A172 (cell line): ENCODE measurements at regions not wholly inside any gene's neighbourhood (a gene's known extent, or its start where the extent isn't known, plus 50 kb on each side); places are given as distances from the start of the nearest gene placed in this dataset.
"Not testable (repeated sequence)": the region's sequence is repeated elsewhere in the genome, so short reads cannot be mapped to it uniquely, and the experiment has no call there.

ENCODE experiments used
- DNase-seq: peaks from one replicate; pipeline ENCODE4 v3.0.0-alpha.2; 2015; ENCODE audit warnings: low spot score

GRCh38 chr12:47348206-47348605 lies 268.4 kb upstream of the AMIGO2 start:
- DNase-seq, result no peak

- DNase-seq, result no peak
Observed at GRCh38 chr12:47346251-47347019, 266.7 kb upstream of the AMIGO2 start.

GRCh38 chr12:47343684-47344567 lies 264.2 kb upstream of the AMIGO2 start:
- DNase-seq, result peak; percentile 43

GRCh38 chr12:47340411-47341015 lies 260.8 kb upstream of the AMIGO2 start:
- DNase-seq, result no peak

GRCh38 chr12:47337581-47337980 lies 257.8 kb upstream of the AMIGO2 start:
- no peak for DNase-seq

- not testable (repeated sequence) for DNase-seq
Observed at GRCh38 chr12:47333271-47333858, 253.6 kb upstream of the AMIGO2 start.

- DNase-seq, result no peak
Observed at GRCh38 chr12:47328831-47329545, 249.2 kb upstream of the AMIGO2 start.

- no peak for DNase-seq
Observed at GRCh38 chr12:47326190-47326589, 246.4 kb upstream of the AMIGO2 start.

GRCh38 chr12:47323802-47324201 lies 244.0 kb upstream of the AMIGO2 start:
- no peak for DNase-seq

GRCh38 chr12:47321436-47321835 lies 241.7 kb upstream of the AMIGO2 start:
- DNase-seq, result no peak

GRCh38 chr12:47319746-47320145 lies 240.0 kb upstream of the AMIGO2 start:
- DNase-seq, result no peak

GRCh38 chr12:47318963-47319362 lies 239.2 kb upstream of the AMIGO2 start:
- no peak for DNase-seq

GRCh38 chr12:47317175-47317915 lies 237.6 kb upstream of the AMIGO2 start:
- DNase-seq, result peak; percentile 26

- DNase-seq, result no peak
Observed at GRCh38 chr12:47316609-47317049, 236.9 kb upstream of the AMIGO2 start.

- DNase-seq, result no peak
Observed at GRCh38 chr12:47314996-47315395, 235.2 kb upstream of the AMIGO2 start.

GRCh38 chr12:47312808-47313426 lies 233.2 kb upstream of the AMIGO2 start:
- no peak for DNase-seq

GRCh38 chr12:47312147-47312546 lies 232.4 kb upstream of the AMIGO2 start:
- DNase-seq, result no peak

- no peak for DNase-seq
Observed at GRCh38 chr12:47311568-47311967, 231.8 kb upstream of the AMIGO2 start.

GRCh38 chr12:47311010-47311409 lies 231.3 kb upstream of the AMIGO2 start:
- no peak for DNase-seq

GRCh38 chr12:47308672-47309071 lies 228.9 kb upstream of the AMIGO2 start:
- no peak for DNase-seq
